HG02885 (cell line): ENCODE measurements at regions not wholly inside any gene's neighbourhood (a gene's known extent, or its start where the extent isn't known, plus 50 kb on each side); places are given as distances from the start of the nearest gene placed in this dataset.
A peak's percentile ranks its signal among the peaks of the same experiment; 100 is the strongest.
"Not testable (repeated sequence)": the region's sequence is repeated elsewhere in the genome, so short reads cannot be mapped to it uniquely, and the experiment has no call there.

Experiments used
- ATAC-seq: cut with Tn5 transposase; IDR thresholded peaks from one replicate; pipeline ENCODE4 v1.9.1; 2021; ENCODE audit warnings: mild to moderate bottlenecking; ENCODE audit not compliant: unreplicated experiment, poor library complexity

- no peak for ATAC-seq
Measured at GRCh38 chr3:176041812-176042211, 1155.5 kb downstream of the TBL1XR1 start.

DNA sequence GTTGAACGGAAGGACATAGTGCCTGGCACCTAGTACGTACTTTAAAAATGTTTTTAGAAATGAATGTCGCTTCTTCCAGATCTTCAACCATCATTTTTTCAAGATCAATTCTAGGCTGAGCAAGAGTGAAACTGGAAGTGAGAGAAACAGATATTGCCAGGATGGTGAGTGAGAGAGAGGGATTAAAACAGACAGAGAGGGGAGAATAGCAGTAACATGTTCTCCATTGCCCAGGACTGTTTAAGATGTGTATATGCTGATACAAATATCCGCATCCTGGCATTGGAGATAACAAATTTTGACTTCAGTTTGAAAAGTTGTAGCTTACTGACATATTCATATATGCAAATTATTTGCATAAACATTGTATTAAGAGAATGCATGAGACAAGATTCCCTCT lies 1156.1 kb downstream of the TBL1XR1 start:
- no peak for ATAC-seq

DNA sequence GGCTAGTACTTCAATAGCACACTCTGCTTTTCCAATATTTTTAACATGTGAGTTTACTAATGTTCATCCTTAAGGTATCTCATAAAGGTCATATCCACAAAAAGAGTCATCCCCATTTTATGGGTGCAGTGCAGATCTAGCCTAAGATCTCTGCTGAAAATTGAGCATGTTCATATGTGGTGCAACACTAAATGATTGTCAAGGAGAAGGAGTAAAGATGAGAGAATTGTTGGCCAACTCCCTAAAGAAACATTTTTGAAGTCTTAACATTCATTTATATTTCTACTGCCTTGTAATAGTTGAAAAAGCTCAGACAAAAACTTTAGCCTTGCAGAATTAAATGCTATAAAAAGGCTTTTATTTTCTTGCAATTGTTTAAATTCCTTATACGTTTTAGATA lies 1159.6 kb downstream of the TBL1XR1 start:
- ATAC-seq: no peak

DNA sequence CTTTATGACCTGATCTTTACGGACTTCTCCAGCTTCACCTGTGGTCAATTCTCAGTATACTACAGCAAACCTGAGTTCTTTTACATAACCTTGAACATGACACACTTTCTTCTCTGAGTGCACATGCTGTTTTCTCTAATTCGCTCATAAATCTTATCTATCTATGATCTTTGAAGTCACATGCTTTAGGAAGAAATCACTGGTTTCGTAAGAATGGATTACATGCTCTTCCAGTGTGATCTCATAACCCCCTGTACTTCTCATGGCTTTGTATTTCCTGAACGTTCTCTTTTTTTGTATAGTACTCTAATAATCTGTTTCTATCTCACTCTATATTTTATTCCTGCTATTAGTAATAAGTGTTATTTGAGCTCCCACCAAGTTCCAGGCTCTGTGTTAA lies 1165.2 kb downstream of the TBL1XR1 start:
- ATAC-seq: no peak

DNA sequence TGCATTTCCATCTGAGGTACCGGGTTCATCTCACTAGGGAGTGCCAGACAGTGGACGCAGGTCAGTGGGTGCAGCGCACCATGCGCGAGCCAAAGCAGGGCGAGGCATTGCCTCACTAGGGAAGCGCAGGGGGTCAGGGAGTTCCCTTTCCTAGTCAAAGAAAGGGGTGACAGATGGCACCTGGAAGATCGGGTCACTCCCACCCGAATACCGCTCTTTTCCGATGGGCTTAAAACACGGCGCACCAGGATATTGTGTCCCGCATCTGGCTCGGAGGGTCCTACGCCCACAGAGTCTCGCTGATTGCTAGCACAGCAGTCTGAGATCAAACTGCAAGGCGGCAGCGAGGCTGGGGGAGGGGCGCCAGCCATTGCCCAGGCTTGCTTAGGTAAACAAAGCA lies 1157.1 kb downstream of the NAALADL2 start:
- not testable (repeated sequence) for ATAC-seq

GRCh38 chr3:176015228-176015627 lies 1156.1 kb downstream of the NAALADL2 start:
- ATAC-seq: not testable (repeated sequence)

DNA sequence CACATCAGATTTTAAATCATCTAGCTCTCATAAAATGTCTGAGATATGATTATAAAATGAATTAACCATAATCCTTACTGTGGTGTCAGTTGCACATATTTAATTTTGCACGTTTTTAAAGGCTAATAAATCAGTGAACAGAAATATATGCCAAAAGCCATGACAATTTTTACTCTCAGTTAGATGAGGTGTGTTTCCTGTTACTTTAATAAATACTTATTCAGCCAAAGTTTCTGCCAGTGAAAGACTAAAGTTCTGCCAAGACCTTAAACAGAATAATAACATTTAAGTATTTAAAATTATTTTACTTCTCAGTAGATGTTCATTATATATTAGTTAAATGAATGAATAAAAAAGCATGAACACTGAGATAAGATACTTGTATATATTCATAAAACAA lies 1150.1 kb downstream of the NAALADL2 start:
- ATAC-seq: no peak

GRCh38 chr3:176005564-176005963 lies 1146.4 kb downstream of the NAALADL2 start:
- ATAC-seq: no peak

GRCh38 chr3:175989161-175989560 lies 1130.0 kb downstream of the NAALADL2 start:
- no peak for ATAC-seq

DNA sequence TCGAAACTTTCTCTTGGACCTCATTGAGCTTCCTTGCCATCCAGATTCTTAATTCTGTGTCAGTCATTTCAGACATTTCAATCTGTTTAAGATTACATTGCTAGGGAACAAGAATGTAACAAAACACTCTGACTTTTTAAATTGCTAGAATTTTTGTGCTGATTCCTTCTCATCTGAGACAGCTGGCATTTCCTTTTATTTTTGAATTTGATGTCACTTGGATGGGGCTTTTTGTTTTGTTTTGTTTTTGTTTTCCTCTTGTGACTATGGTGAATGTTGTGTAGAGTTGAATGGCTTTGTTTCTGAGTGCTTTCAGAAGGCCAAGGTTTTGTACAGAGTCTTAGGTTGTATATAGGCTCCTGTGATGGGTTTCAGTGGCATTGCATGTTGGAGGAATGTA lies 1129.3 kb downstream of the NAALADL2 start:
- no peak for ATAC-seq

- no peak for ATAC-seq
Measured at GRCh38 chr3:175985781-175986180, 1126.6 kb downstream of the NAALADL2 start.

- no peak for ATAC-seq
Measured at GRCh38 chr3:175983379-175983778, 1124.2 kb downstream of the NAALADL2 start.

- ATAC-seq: no peak
Measured at GRCh38 chr3:175980486-175981090, 1121.5 kb downstream of the NAALADL2 start.

GRCh38 chr3:175977968-175978752 lies 1119.0 kb downstream of the NAALADL2 start:
- ATAC-seq: no peak

DNA sequence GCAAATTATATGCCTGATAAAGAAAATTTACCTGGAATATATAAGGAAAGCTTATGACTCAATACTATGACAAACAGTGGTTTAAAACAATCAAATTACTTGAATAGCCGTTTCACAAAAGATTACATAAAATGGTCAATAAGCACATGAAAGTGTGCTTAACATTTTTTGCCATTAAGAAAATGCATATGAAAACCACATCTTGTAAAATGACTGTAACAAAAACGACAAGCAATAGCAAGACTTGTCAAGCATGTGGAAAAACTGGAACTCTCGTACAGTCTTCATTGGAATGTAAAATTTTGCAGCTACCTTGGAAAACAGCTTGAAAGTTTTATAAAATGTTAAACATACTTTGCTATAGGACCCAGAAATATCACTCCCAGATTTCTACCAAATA lies 1110.3 kb downstream of the NAALADL2 start:
- no peak for ATAC-seq

DNA sequence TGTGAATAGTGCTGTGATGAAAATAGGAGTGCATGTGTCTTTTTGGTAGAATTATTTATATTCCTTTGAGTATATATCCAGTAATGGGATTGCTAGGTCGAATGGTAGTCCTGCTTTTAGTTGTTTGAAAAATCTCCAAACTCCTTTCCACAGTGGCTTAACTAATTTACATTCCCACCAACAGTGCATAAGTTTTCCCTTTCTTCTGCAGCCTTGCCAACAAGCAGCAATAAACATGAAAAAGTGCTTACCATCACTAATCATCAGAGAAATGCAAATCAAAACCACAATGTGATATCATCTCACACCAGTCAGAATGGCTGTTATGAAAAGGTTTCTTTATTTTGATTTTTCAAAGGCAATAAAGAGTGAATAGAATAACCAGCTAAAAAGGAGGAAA lies 1105.9 kb downstream of the NAALADL2 start:
- ATAC-seq: no peak

DNA sequence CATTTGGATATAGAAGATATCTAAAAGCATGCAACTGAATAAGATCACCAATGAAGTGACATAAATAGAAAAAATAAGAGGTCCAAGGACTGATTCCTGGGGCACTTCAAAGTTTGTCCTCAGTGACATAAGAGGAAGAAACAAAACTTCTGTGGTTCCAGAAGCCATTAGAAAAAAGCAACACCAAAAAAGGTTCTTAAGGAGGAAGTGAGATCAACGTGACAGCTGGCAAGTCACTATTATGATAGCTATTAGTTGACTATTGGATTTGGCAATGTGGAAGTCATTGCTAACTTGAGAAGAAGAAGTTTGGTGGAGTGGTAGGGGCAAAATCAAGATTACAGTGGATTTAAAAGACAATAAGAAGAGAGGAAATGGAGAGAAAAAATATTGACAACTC lies 1098.3 kb downstream of the NAALADL2 start:
- ATAC-seq: no peak

GRCh38 chr3:175956964-175957363 lies 1097.8 kb downstream of the NAALADL2 start:
- no peak for ATAC-seq

DNA sequence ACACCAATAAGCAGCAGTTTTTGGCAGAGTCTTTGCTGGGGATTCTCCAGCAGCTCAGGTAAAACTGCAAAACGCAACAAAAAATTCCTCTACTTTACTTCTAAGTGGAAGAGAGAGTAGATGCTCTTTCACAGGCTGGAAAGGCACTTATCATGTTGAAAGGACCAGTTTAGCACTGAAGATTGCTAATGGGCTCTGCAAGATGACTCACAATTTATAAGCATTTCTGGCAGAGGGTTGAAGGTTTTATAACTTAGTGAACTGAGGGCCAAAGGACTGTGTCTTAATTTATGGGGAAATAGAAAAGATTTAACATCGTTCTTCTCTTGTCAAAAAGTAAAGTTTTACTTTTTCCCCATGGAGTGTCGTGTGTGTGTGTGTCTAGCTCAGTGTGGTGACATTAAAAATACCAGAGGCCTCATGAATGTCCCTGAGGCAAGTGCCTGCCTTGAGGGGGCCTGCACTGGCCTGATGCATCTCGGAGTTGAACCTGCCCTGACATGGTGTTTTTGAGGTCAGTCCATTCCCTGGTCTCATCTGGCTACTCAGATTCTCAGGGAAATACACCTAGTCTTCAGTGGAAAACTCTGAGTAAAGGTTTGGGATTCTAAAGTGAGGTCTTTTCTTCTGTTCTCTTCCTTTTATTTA lies 1092.0 kb downstream of the NAALADL2 start:
- no peak for ATAC-seq

- ATAC-seq: no peak
Measured at GRCh38 chr3:175948041-175948440, 1088.9 kb downstream of the NAALADL2 start.

- ATAC-seq: peak; percentile 78
Measured at GRCh38 chr3:175941352-175941751, 1082.2 kb downstream of the NAALADL2 start.
